Hypothalamus (tissue), 51 donors: ENCODE measurements at regions not wholly inside any gene's neighbourhood (a gene's known extent, or its start where the extent isn't known, plus 50 kb on each side); places are given as distances from the start of the nearest gene placed in this dataset.
"Not testable (repeated sequence)": the region's sequence is repeated elsewhere in the genome, so short reads cannot be mapped to it uniquely, and the experiment has no call there.

Experiments
- DNase-seq, 51 donors: peaks; one replicate each; lab custom pipeline; 2025; lab: John Stamatoyannopoulos, UW

GRCh38 chr5:67673618-67674017 is 477.0 kb upstream of the CD180 start:
- DNase-seq, result no peak

DNA sequence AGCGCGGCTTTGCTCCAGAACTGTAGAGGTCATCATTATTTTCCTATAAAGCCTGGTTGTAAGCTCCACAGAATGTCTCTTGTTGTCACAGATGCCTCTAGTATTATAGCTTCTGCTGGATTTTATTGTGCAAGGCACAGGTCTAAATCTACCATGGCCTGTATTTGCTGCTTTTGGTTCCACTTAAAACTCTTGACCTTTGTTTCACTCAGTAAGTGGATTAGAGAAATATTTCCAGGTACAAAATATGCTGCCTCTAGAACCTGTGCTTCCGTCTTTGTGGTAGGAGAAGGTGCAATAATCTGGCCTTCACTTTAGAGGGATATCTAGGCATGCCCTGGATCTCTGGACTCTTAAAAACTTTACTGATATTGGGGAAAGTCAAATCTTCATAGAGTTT is 476.6 kb upstream of the CD180 start:
- DNase-seq, result no peak

GRCh38 chr5:67672636-67673035 is 476.0 kb upstream of the CD180 start:
- no peak for DNase-seq

- no peak for DNase-seq
These were observed 473.3 kb upstream of the CD180 start for GRCh38 chr5:67669916-67670315.

DNA sequence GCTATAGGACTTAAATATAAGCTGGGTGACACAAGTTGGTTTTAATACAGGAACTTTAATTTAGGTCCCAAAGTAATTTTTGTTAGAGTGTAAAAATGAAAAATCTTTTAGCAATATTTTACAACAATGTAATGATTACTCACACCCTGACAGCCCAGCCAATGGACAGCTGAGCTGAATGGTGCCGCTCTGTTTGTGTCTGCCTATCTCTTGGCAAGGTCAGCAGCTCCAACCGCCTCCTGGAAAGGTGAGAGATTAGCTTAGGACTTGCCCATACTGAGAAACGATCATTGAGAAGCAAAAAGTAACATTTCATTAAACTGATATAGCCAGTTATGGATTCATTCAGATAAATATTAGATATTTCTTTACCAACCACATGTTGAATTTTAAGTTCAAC is 463.6 kb upstream of the CD180 start:
- no peak for DNase-seq

GRCh38 chr5:67659288-67659687 is 462.7 kb upstream of the CD180 start:
- no peak for DNase-seq

DNA sequence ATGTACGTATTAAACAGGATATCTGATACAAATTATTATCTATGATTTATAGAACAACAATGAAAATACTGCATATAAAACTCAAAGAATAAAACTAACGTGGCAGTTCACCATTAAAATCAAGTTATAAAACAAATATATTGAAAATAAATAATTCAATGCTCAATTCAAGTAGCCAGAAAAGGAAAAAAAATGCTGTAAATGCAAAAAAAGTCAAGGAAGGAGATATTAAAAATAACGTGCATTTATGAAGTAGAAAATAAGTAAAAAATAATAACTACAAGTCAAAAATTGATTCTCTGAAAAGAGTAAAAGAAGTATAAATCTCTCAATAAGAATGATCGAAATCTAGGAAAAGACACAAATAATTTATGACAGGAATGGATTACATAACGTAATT is 460.5 kb upstream of the CD180 start:
- DNase-seq, result no peak

DNA sequence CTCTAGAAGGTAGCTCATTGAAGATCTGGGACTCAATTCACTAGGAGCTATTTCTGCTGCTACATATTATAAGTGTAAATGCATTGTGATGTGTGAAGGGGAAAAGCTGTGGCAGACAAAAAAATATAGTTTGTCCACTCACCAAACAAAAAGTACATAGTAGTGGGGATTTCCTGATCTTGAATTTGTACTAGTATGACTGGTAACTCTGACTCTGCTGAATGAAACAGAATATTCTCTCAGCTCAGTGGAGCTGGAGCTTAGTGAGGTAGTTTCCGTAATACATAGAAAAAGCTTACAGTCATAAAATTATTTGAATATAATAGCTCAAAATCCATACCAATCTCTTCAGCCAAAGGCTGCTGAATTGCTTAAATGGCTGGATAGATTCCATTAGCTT is 455.6 kb upstream of the CD180 start:
- no peak for DNase-seq

DNA sequence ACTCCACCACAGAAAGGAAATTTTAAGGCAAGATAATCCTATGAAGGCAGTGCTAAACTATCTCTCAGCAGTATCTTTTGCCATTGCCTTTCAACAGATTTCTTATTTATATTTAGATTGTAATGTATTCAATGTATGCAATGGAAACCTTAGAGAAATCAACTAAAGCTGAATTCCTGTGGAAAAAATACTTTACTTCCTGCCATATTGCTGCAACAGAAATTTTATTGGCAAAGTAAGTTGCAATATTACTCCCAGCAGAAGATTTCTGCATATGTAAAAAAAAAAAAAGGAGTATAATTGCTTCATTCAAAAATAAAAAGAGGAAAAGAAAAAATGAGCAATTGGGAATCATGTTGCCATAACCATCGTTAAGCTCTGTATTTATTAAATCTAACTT is 454.6 kb upstream of the CD180 start:
- no peak for DNase-seq

GRCh38 chr5:67648201-67648671 is 451.6 kb upstream of the CD180 start:
- peak in 11 of 51 donors; percentile 2 to 24 (median 5) for DNase-seq

- DNase-seq, result no peak
These were observed 451.2 kb upstream of the CD180 start for GRCh38 chr5:67647772-67648171.

DNA sequence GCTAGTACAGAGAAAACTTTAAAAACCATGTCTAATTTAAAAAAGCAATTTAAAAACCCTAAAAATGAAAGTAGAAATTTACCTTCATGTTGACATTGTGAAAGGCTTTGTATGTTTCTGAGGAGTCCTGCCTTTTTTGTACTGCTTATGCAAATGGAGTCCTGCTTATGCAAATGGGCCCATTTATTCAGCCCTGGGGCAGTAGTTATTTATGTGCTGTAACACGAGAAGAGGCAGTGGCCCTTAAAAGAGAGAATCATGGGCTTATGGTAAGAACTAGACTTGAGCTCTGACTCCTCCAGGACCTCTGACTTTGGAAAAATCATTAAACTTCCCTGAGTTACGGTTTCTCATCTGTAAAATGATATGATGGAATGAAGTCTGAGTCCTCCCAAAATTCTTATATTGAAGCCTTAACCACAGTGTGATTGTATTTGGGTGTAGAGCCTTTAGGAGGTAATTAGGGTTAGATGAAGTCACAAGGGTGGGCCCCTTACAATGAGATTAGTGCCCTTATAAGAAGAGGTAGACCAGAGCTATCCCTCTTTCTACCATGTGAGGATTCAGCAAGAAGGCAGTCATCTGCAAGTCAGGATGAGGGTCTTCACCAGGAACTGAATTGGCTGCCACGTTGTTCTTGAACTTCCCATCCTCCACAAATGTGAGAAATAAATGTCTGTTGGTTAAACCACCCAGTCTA is 447.8 kb upstream of the CD180 start:
- DNase-seq, result no peak

- DNase-seq, result no peak
These were observed 446.9 kb upstream of the CD180 start for GRCh38 chr5:67643536-67643935.

- no peak for DNase-seq
These were observed 443.4 kb upstream of the CD180 start for GRCh38 chr5:67639976-67640375.

DNA sequence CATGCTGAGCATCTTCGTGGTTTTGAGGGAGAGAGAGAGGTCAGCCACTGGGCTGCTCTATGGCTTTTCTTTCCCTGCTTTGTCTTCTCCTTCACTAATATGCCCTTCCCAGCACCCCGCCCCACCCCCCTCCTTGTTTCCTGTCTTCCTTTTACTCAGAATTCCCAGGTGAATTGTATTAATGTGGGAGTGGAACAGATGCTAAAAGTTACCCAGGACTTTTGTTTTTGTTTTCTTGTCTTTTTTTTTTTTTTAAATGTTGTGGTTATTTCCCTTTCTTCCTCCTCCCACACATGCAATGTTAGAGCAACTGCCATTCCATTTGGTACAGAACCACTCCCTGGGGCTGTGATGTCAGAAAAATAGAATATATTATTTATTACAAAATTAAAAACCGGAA is 442.7 kb upstream of the CD180 start:
- no peak for DNase-seq

DNA sequence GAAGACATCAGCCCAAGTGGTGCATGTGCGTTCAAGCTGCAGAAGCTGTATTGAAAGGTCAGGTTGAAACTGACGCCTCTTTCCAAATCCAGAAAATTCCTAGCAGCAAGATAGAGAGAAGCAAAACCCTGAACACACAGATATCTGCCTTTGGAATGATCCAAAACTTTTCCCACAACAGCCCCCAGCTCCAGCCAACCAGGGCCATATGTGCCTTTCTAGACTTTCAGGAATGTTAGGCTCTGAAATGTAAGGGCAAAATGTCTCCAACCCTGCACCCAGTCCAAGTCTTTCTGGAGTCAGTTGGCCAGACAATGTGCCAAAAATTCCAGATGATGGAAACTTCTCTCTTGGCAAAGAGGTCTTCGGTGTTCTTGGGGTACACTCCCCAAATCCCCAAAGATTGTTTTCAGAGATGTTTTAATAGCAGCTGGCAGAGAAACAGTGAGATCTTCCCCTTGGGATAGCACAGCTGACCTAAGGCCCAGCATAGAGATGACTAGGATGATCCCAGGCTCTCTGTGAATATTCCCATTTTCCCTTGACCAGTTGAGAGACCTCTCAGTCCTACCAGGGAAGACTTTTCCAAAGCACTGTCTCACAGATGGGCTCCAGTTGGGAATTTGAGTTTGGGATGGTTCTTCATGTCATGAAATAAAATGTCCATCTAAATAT is 440.4 kb upstream of the CD180 start:
- no peak for DNase-seq

DNA sequence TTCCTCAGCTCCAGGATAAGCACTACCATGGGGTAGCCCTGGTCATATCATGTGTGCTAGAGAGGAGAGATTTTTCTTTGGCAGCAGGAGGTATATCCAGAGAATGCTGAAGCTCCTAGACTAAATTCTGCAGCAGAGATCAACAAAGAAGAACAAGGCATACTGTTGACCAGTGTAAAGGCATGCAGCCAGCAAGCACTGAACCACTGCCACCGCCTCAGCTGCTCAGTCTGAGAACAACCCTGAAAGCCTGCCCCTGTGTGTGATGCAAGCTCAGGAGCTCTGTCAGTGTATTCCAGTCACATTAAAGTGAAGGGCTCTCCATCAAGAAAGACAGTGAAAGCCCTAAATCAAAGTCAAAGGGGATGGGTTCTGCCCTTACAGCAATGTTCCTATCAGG is 439.5 kb upstream of the CD180 start:
- DNase-seq, result peak in 43 of 51 donors; percentile 2 to 84 (median 29)

- not testable (repeated sequence) for DNase-seq
These were observed 430.5 kb upstream of the CD180 start for GRCh38 chr5:67627079-67627478.

DNA sequence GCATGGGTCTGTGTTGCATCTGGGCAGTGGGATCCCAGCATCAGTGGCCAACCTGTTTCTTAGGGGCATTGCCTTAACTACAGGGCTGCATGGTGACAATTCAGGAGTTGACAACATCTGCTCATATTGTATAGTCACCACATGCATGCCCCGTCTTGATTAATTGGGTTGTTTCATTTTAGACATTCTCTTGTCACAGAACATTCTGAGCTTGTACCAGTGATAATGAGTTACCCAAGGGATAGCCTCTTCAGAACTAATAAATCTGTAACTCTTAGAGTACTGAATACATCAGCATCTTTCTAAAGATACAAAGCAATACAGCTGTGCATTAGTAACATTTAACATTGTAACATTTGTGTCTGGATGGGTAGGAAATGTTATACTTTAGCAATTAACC is 426.5 kb upstream of the CD180 start:
- no peak for DNase-seq

GRCh38 chr5:67620424-67621397 is 424.1 kb upstream of the CD180 start:
- DNase-seq, result no peak

DNA sequence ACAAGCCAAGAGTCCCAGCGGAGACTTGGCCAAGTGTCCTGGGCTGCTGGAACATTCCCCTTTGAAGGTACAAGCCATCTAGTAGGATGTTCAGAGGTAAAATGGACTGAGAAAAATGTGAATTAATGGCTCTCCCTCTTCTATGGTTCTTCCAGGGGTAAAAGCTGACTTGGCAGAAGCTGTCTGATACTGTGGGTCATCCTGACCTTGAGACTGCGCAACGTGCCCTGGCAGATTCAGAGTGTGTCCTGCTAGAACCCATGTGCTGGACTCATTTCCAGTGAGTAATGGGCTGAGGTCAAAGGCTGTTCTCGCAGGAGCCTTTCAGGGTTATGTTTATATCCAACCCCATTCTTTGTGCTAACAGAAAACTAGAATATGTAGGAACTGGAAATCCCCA is 423.0 kb upstream of the CD180 start:
- DNase-seq, result no peak
